Lower leg skin (tissue), 3 donors: ENCODE measurements at regions not wholly inside any gene's neighbourhood (a gene's known extent, or its start where the extent isn't known, plus 50 kb on each side); places are given as distances from the start of the nearest gene placed in this dataset.

Source experiments
- POLR2A ChIP-seq, 2 donors: fragments of 450-650 bp; IDR thresholded peaks; one replicate each; pipeline ENCODE4 v1.6.1; 2016 to 2017; ENCODE audit warnings: antibody characterized with exemption in 2 of 2, mild to moderate bottlenecking in 1 of 2, moderate library complexity in 1 of 2
- TF ChIP-seq, protein P1 (sequence below), 3 donors: fragments of 450-650 bp; IDR thresholded peaks; one replicate each; pipeline ENCODE4 v1.5.1; 2016; ENCODE audit warnings: antibody characterized with exemption in 3 of 3, mild to moderate bottlenecking in 3 of 3, moderate library complexity in 2 of 3

DNA sequence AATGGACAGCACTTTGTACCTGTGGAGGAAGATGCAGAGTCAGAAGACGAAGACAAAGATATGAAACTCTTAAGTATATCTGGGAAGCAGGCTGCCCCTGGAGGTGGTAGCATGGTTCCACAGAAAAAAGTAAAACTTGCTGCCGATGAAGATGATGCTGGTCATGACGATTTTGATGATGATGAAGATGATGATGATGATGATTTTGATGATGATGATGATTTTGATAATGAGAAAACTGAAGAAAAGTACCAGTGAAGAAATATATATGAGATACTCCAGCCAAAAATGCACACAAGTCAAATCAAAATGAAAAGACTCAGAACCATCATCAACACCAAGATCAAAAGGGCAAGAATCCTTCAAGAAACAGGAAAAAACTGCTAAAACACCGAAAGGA, 268.5 kb upstream of the EEF2KMT start:
- TF ChIP-seq, protein P1, sequence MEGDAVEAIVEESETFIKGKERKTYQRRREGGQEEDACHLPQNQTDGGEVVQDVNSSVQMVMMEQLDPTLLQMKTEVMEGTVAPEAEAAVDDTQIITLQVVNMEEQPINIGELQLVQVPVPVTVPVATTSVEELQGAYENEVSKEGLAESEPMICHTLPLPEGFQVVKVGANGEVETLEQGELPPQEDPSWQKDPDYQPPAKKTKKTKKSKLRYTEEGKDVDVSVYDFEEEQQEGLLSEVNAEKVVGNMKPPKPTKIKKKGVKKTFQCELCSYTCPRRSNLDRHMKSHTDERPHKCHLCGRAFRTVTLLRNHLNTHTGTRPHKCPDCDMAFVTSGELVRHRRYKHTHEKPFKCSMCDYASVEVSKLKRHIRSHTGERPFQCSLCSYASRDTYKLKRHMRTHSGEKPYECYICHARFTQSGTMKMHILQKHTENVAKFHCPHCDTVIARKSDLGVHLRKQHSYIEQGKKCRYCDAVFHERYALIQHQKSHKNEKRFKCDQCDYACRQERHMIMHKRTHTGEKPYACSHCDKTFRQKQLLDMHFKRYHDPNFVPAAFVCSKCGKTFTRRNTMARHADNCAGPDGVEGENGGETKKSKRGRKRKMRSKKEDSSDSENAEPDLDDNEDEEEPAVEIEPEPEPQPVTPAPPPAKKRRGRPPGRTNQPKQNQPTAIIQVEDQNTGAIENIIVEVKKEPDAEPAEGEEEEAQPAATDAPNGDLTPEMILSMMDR (IDR thresholded peaks at IDR 0.05) = no peak
- TF ChIP-seq POLR2A (IDR thresholded peaks at IDR 0.05) = no peak
